CD14-positive monocyte (primary cell): ENCODE measurements at regions not wholly inside any gene's neighbourhood (a gene's known extent, or its start where the extent isn't known, plus 50 kb on each side); places are given as distances from the start of the nearest gene placed in this dataset.

ENCODE experiments used
- DNase-seq, 3 donors: peaks; one replicate each; pipeline ENCODE4 v3.0.0-alpha.2; 2011 to 2022
- H2AFZ ChIP-seq: 2 replicates; pipeline ENCODE4 v1.6.0; 2012; ENCODE audit warnings: mild to moderate bottlenecking, low read depth, low read length, inconsistent platforms; ENCODE audit not compliant: insufficient read depth, poor library complexity, severe bottlenecking
- H3K27ac ChIP-seq, 2 donors: 1 replicate in 1 of 2; 2 replicates in 1 of 2; pipeline ENCODE4 v1.5.1; 2012 to 2013; ENCODE audit warnings: low read length in 2 of 2, control low read depth in 1 of 2, inconsistent platforms in 1 of 2, low read depth in 1 of 2, mild to moderate bottlenecking in 1 of 2
- H3K27me3 ChIP-seq, 2 donors: one replicate each; pipeline versions ENCODE4 v1.6.0 to v1.6.1; 2011 to 2013; ENCODE audit warnings: low read length in 2 of 2; ENCODE audit not compliant: control insufficient read depth in 2 of 2, insufficient read depth in 2 of 2
- H3K36me3 ChIP-seq, 2 donors: replicated peaks in 1 of 2; 1 replicate in 1 of 2; 2 replicates in 1 of 2; pipeline versions ENCODE4 v1.5.1 to v1.6.1; 2012 to 2013; ENCODE audit warnings: low read length in 2 of 2, control low read depth in 1 of 2, inconsistent platforms in 1 of 2, mild to moderate bottlenecking in 1 of 2; ENCODE audit not compliant: insufficient read depth in 2 of 2, control insufficient read depth in 1 of 2
- H3K4me1 ChIP-seq, 2 donors: 1 replicate in 1 of 2; 2 replicates in 1 of 2; pipeline versions ENCODE4 v1.5.1 to v1.6.1; 2012 to 2013; ENCODE audit warnings: low read length in 2 of 2, control low read depth in 1 of 2, inconsistent platforms in 1 of 2, mild to moderate bottlenecking in 1 of 2, moderate library complexity in 1 of 2; ENCODE audit not compliant: insufficient read depth in 2 of 2, control insufficient read depth in 1 of 2
- H3K4me2 ChIP-seq: replicated peaks from 2 replicates; pipeline ENCODE3; 2012; ENCODE audit warnings: low read length, moderate library complexity, mild to moderate bottlenecking; ENCODE audit not compliant: poor library complexity, severe bottlenecking; ENCODE audit errors: extremely low read depth
- H3K4me3 ChIP-seq, 3 experiments: fragments of 200-600 bp in 1 of 3; sonication (generic) in 1 of 3; replicated peaks in 1 of 3; 1 replicate in 2 of 3; 2 replicates in 1 of 3; pipeline ENCODE4 v1.5.1; 2011 to 2013; ENCODE audit warnings: low read length in 3 of 3, mild to moderate bottlenecking in 3 of 3, control low read depth in 2 of 3, low read depth in 2 of 3, inconsistent platforms in 1 of 3, moderate library complexity in 1 of 3
- H3K79me2 ChIP-seq: 2 replicates; pipeline ENCODE4 v1.6.0; 2012; ENCODE audit warnings: mild to moderate bottlenecking, control low read depth, inconsistent platforms, low read length, moderate library complexity; ENCODE audit not compliant: insufficient read depth
- H3K9ac ChIP-seq: 2 replicates; pipeline ENCODE4 v1.6.0; 2017; ENCODE audit warnings: low read length, mild to moderate bottlenecking; ENCODE audit not compliant: insufficient read depth, poor library complexity, severe bottlenecking
- H3K9me3 ChIP-seq, 2 donors: replicated peaks in 1 of 2; 1 replicate in 1 of 2; 2 replicates in 1 of 2; pipeline versions ENCODE4 v1.5.1 to v1.6.1; 2012 to 2013; ENCODE audit warnings: low read length in 2 of 2, control low read depth in 1 of 2; ENCODE audit not compliant: control insufficient read depth in 1 of 2, insufficient read depth in 1 of 2
- H4K20me1 ChIP-seq: 2 replicates; pipeline ENCODE4 v1.6.0; 2012; ENCODE audit warnings: mild to moderate bottlenecking, low read length, control low read depth, moderate library complexity; ENCODE audit not compliant: insufficient read depth
- H3K27ac Mint-ChIP-seq, 7 donors: one replicate each; pipeline ENCODE4 v1.8.0; 2020; ENCODE audit warnings: mild to moderate bottlenecking in 7 of 7, mixed read lengths in 7 of 7, moderate library complexity in 6 of 7, inconsistent platforms in 2 of 7
- H3K27me3 Mint-ChIP-seq, 3 donors: one replicate each; pipeline ENCODE4 v1.8.0; 2021 to 2022; ENCODE audit warnings: low read depth in 3 of 3, mild to moderate bottlenecking in 3 of 3, mixed read lengths in 3 of 3, moderate library complexity in 3 of 3, inconsistent platforms in 1 of 3
- H3K36me3 Mint-ChIP-seq, 2 donors: one replicate each; pipeline ENCODE4 v1.8.0; 2020; ENCODE audit warnings: mixed read lengths in 2 of 2, inconsistent platforms in 1 of 2, mild to moderate bottlenecking in 1 of 2
- H3K4me1 Mint-ChIP-seq: one replicate; pipeline ENCODE4 v1.8.0; 2020; ENCODE audit warnings: mild to moderate bottlenecking, mixed read lengths
- H3K4me3 Mint-ChIP-seq, 2 donors: one replicate each; pipeline ENCODE4 v1.8.0; 2020; ENCODE audit warnings: mild to moderate bottlenecking in 2 of 2, mixed read lengths in 2 of 2, moderate library complexity in 1 of 2
- H3K9me3 Mint-ChIP-seq, 7 donors: one replicate each; pipeline ENCODE4 v1.8.0; 2020 to 2022; ENCODE audit warnings: mixed read lengths in 7 of 7, mild to moderate bottlenecking in 6 of 7, moderate library complexity in 6 of 7, inconsistent platforms in 2 of 7
- CTCF ChIP-seq: fragments of 200-600 bp; IDR thresholded peaks from one replicate; pipeline ENCODE4 v1.8.0; 2022; ENCODE audit warnings: antibody characterized with exemption, mild to moderate bottlenecking
- WGBS: methylation state at CpG from one replicate; pipeline ENCODE4 v1.1.5; 2013; ENCODE audit warnings: missing lambda C conversion rate; ENCODE audit not compliant: insufficient coverage; 5-methylcytosine and 5-hydroxymethylcytosine counted together
- intact Hi-C, 2 donors: fragments of 100-400 bp; cut with micrococcal nuclease; formaldehyde crosslinking; loops; one replicate each; pipeline versions ENCODE4 v1.15.0 to v1.15.1; 2023

DNA sequence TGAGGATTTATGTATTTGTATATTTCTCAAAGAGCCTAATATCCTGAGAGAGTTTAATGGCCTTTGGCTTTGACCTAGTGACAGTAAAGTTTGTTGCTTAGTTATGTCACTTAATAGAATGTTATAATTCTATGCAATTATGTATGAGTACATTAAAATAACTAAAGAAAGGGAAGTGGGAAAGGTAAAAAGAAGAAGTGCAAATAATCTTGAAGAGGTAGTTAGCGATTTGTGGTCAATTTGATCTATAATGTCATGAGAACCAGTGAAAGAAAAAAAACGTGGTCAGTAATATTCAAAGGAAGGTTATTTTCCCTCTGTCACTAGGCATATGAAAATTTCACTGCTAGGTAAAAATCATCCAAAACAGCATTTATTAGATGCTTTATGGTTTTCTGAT lies 143.4 kb upstream of the LSM8 start:
- Histone ChIP-seq H2AFZ (no peak overlapping the region), H3K4me1 (no peaks in the 10 kb centered on the region), H3K4me3 (no peak overlapping the region), H3K9ac (no peak overlapping the region), H4K20me1 (no peaks in the 10 kb centered on the region), H3K27ac (no peak overlapping the region), H3K27me3 (no peaks in the 10 kb centered on the region), H3K79me2 (no peaks in the 10 kb centered on the region), H3K9me3 (no peaks in the 10 kb centered on the region), H3K4me2 (no peak overlapping the region), H3K36me3 (no peaks in the 10 kb centered on the region)
- no peak for TF ChIP-seq CTCF
- WGBS: no CpG with 5 or more reads among the region's 2 CpGs
- intact Hi-C loops: no loop called here
- Mint-ChIP-seq H3K4me1 (no peaks in the 10 kb centered on the region), H3K27ac (no peak overlapping the region), H3K36me3 (no peaks in the 10 kb centered on the region), H3K27me3 (peaks cover 0 to 2% (median 0%) of the 10 kb centered on the region in 3 donors), H3K4me3 (no peak overlapping the region), H3K9me3 (no peaks in the 10 kb centered on the region)
- DNase-seq: no peak

DNA sequence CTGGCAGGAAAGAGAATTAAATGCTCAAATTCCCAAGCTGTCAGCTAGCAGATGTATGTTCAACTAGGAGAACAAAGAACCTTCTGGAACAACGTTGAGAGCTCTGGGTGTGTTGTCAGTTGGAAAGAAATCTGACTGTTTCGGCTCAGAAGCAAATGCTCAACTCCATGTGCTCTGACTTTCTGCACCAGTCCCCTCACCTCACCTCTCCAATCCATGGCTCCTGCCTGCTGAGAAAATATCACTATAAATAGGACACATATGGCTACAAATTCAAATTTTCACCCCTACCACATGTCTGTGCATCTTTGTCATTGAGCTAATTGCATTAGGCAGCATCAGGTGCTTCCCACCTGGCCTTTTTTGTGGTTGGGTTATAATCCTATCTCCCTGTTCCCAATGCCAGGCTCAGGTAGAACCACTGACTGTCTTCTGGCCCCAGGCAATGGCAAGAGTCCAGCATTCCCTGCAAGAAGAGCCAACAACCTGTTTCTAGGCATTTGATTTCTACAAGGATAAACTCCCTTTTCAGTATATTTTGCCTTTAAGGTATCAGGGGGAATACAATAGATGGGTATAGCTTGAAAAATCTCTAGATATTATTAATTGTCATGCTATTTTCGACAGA lies 142.6 kb upstream of the LSM8 start:
- Mint-ChIP-seq H3K36me3 (no peaks in the 10 kb centered on the region), H3K4me3 (no peak overlapping the region), H3K27ac (no peak overlapping the region), H3K4me1 (no peaks in the 10 kb centered on the region), H3K9me3 (no peaks in the 10 kb centered on the region), H3K27me3 (peaks cover 0 to 2% (median 0%) of the 10 kb centered on the region in 3 donors)
- no peak for TF ChIP-seq CTCF
- no peaks in the 10 kb centered on the region for H3K79me2 ChIP-seq
- H2AFZ ChIP-seq: no peak overlapping the region
- H4K20me1 ChIP-seq: no peaks in the 10 kb centered on the region
- no peak overlapping the region for H3K9ac ChIP-seq
- no peaks in the 10 kb centered on the region for H3K9me3 ChIP-seq
- H3K4me2 ChIP-seq: no peak overlapping the region
- H3K36me3 ChIP-seq: no peaks in the 10 kb centered on the region
- H3K27ac ChIP-seq: no peak overlapping the region
- DNase-seq: no peak
- H3K4me1 ChIP-seq: no peaks in the 10 kb centered on the region
- no peaks in the 10 kb centered on the region for H3K27me3 ChIP-seq
- WGBS: no CpG with 5 or more reads among the region's 3 CpGs
- no peak overlapping the region for H3K4me3 ChIP-seq
- intact Hi-C loops: no loop called here
